Kidney tubule cell (primary cell): ENCODE measurements at regions not wholly inside any gene's neighbourhood (a gene's known extent, or its start where the extent isn't known, plus 50 kb on each side); places are given as distances from the start of the nearest gene placed in this dataset.

ENCODE experiments used
- DNase-seq: peaks from one replicate; pipeline ENCODE4 v3.0.0-alpha.2; 2018; ENCODE audit warnings: low spot score

DNA sequence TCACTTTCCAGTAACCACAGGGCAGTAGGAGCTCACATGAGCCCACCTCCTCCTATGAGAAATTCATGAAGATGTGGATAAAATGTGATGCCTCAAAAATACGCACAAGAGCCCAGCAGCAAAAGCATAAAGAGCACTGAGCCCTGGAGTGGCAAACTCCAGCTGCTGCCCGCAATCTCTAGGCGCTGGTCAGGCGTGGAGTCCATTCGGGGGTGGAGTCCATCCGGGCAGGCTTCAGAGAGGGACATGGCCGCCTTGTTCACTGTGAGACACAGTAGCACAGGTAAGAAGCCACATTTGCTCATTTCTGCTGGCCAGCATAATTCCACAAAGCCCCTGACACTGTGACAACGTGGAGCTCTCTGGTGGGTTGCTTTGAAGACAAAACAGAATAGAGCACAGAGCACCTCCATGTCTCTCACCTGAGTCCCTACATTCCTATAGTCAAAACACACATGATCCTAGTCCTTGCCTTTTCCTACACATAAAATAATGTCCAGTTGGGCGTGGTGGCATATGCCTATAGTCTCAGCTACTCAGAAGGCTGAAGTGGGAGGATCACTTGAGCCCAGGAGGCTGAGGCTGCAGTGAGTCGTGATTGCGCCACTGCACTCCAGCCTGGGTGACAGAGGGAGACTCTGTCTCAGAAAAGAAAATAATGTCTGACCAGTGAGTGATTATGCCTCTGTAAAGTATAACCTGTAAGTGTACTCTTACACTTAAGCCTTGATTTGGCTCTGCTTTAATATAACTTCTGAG is 365.2 kb downstream of the GADD45G start:
- DNase-seq: peak; percentile 28

DNA sequence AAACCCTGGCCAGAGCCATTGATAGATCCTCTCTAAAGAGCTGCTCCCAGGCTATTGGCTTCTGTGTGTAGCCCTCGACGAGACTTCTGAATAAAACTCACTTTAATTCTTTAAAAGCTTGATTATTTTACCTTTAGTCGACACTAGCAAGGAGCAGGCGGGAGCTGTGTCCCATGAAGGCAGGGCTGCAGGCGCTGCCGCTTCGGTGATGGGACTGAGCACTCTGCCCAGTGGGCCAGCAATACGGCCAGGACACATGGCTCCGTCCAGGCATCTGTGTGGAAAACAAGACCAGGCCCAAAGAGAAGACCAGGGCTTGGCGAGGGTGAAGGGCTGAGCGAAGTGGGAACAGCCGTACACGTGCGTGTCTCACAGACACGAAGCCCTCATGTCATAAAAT is 365.9 kb downstream of the GADD45G start:
- no peak for DNase-seq

DNA sequence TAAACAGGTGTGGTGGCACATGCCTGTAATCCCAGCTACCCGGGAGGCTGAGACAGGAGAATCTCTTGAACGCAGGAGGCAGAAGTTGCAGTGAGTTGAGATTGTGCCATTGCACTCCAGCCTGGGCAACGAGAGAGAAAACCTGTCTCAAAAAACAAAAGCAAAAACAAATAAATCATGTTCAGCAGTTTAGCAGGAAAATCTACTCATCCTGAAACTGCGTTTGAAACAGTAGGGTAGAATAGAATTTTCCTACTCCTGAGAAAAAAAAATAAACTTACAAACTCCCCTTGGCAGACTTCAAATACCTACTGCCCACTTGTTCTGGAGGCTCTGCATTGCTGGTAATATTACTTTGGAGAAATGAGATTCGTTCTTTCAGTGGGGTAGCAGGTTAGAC is 367.7 kb downstream of the GADD45G start:
- no peak for DNase-seq

DNA sequence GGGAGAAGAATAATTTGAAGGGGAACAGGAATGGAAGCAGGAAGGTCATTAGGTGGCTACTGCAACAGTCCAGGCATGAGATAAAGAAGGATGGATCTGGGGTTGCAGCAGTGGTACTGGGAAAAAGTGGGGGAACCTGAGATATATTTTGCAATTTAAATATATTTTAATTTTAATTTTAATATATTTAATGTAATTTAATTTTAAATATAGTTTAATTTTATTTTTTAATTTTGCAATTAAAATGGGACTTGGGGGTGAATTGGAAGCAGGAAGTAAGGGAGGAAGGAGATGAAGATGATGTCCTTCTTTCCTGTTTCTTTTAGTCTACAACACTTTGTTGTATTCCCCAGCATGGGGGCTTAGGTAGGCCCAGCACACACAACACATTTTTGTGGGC is 369.8 kb downstream of the GADD45G start:
- no peak for DNase-seq

- no peak for DNase-seq
These were observed 370.2 kb downstream of the GADD45G start for GRCh38 chr9:89975024-89975423.

DNA sequence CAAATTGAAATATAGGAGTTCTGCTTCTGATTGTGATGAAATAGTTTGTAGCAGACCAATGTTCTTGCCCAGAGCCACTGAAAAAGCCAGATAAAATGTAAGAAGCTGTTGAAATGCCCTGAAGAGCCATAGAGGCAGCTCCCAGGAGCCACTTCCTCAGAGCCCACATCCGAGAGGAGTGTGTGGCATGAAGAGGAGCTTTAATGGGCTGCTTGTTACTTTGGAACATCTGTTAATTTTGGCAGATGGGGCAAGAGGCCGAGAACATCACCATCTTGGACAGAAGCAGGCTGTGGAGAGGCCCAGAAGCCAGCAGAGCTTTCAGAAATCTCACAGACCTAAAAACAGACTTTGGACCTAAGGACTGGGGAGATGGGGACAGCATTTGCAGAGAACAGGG is 370.8 kb downstream of the GADD45G start:
- no peak for DNase-seq

GRCh38 chr9:89978185-89978584 is 373.4 kb downstream of the GADD45G start:
- DNase-seq: peak; percentile 10

- DNase-seq: no peak
These were observed 375.8 kb downstream of the GADD45G start for GRCh38 chr9:89980600-89980999.

- no peak for DNase-seq
These were observed 377.2 kb downstream of the GADD45G start for GRCh38 chr9:89982016-89982415.

GRCh38 chr9:89983411-89983810 is 378.6 kb downstream of the GADD45G start:
- DNase-seq: no peak

DNA sequence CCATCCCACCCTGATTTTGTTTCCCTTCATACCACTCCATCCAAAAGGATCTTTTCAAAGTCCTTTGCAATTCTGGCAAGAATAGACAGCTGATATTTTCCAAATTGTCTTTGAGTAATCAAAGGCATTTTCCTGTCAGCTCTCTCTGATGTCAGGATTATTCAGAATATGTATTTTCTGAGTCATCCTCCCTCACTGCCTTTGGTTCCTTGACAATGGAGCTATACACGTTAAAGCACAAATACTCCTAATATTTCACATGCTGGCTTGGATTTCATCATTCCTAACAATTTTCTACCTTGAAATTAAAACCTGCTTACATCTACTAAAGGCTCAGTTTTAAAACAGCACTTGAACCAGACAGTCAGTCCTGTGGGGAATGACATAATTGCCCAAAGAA is 379.4 kb downstream of the GADD45G start:
- no peak for DNase-seq

GRCh38 chr9:89985068-89985467 is 380.3 kb downstream of the GADD45G start:
- no peak for DNase-seq

DNA sequence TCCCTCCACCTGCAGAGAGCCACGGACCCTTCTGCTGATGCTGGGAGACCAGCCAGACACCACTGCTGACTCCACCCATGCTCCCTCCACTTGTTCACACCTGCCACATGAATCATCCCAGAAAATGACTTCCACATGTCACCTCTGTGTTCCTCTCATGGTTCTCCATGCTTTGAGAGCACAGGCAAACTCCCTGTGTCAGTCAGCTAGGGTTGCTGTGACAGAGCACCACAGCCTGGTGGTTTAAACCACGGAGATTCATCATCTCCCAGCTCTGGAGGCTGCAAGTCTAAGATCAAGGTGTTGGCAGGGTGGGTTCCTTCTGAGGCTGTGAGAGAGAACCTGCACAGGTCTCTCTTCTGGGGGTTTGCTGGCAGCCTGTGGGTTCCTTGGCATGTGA is 381.4 kb downstream of the GADD45G start:
- DNase-seq: no peak

- no peak for DNase-seq
These were observed 383.6 kb downstream of the GADD45G start for GRCh38 chr9:89988458-89988857.

DNA sequence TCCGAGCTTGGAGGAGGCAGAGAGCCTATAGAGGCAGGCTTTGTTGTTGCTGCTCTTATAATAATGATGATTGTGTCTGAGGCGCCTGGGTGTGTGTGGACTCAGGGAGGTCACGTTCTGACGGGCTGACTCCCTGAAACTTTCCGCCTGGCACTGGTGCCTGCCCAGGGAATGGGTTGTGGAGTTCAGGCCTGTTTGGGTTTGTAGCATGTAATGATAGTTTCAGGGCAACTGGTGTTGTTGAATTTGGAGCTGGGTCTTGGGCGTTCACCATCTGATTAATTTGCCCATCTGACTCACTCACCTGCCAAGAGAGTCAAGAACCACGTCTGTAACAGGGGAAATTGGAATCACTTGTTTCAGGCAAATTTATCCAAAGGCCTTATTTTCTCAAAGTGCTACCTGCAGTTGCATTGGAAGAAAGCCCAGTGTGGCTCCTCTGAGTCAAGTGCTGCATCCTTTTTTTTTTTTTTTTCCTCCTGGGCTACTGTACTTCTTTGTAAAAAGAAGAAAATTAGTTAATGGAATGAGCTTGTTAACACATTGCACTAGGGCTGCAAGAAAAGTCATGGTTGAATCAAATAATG is 386.5 kb downstream of the GADD45G start:
- no peak for DNase-seq

DNA sequence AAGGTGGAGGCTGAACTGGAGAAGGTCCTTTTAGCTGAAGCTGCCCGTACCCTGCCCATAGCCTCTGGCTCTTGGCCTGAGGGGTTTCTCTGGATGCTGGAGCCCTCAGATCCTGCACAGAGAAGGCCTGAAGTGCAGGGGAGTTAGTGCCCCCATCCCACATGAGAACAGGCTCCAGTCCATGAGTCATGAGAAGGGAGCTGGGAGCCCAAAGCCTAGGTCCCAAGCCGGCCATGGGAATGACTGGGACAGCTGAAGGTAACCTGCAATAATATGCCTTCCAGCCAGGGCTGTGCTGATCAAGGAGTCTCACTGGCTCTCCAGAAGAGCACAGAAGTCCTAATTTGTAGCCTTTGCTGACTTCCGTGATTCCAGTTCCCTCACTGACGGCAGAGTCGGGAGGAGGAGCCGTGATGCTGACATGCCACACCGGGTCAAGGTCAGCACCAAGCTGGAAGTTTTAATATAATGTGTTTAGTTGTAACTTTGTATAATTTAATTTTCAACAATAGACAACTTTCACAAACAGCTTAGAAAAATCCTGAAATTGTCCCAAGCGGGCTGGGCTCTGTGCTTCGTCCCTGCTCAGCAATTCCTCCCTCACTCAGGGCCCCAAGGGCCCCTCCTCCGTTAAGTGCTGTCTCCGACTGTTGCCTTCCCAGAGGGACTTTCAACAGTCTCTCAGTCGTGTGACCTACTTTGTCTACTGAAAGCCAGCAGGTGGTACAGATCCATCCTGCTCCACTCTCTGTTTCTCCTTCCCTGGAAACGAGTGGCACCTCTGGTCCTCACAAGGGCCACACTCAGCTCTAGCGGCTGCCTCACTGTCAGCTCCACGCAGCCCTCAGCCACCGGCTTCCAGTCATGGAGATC is 387.8 kb downstream of the GADD45G start:
- DNase-seq: no peak

GRCh38 chr9:89993678-89994630 is 389.1 kb downstream of the GADD45G start:
- peak; percentile 27 for DNase-seq

- no peak for DNase-seq
These were observed 390.3 kb downstream of the GADD45G start for GRCh38 chr9:89994988-89995613.

DNA sequence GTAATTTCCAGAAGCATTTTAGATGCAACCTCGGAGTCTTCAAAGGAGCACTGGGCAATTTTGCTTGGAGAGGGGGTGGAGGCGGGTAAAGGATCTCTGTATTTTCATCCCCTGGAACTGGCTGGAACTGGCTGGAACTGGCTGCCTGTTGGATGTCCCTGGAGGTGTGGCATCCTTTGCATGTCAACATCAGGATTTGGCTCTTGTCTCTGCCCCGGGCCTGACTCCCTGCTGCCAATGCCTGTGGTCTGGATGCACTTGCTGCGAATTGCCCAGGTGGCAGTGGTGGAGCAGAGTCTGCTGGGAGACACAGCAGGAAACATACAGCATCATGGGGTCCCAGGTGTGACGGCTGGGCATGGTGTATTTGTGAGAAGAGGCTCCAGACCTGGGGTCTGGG is 391.3 kb downstream of the GADD45G start:
- no peak for DNase-seq

GRCh38 chr9:89996773-89997172 is 392.0 kb downstream of the GADD45G start:
- peak; percentile 13 for DNase-seq

DNA sequence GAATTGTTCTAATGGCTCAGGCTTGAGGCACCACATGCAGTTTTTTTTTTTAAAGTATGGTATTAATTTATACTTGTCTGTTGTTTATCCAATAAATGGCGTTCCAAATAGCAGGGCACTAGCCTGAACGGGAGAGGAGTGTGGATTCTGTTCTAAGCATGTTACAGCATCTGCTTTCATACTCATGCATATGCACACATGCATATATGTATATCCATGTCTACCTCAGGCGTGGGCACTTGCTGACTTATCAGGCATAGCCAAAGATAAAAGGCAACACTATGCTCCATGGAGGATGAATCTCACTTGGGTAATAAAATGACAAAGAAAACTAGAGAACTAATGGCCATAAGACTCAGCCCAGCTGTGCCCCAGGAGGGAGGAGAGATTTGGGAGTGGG is 393.8 kb downstream of the GADD45G start:
- DNase-seq: no peak
